GM13976 (cell line): ENCODE measurements at regions not wholly inside any gene's neighbourhood (a gene's known extent, or its start where the extent isn't known, plus 50 kb on each side); places are given as distances from the start of the nearest gene placed in this dataset.

Experiments used
- DNase-seq: peaks from one replicate; pipeline ENCODE4 v3.0.0; 2012; ENCODE audit warnings: low spot score
- in situ Hi-C: fragments of 300-500 bp; cut with MboI; formaldehyde crosslinking; loops from one replicate; pipeline ENCODE4 v1.12.0; 2022; ENCODE audit warnings: low sequenced_read_pairs, mixed read lengths, inconsistent platforms; ENCODE audit not compliant: unreplicated experiment
- TF ChIP-seq, protein P1 (sequence below): IDR thresholded peaks from 2 replicates; pipeline ENCODE4 v1.5.1; 2012; ENCODE audit warnings: borderline replicate concordance, mild to moderate bottlenecking; ENCODE audit not compliant: insufficient read depth; ENCODE audit errors: extremely low read depth, missing control alignments, control extremely low read depth

DNA sequence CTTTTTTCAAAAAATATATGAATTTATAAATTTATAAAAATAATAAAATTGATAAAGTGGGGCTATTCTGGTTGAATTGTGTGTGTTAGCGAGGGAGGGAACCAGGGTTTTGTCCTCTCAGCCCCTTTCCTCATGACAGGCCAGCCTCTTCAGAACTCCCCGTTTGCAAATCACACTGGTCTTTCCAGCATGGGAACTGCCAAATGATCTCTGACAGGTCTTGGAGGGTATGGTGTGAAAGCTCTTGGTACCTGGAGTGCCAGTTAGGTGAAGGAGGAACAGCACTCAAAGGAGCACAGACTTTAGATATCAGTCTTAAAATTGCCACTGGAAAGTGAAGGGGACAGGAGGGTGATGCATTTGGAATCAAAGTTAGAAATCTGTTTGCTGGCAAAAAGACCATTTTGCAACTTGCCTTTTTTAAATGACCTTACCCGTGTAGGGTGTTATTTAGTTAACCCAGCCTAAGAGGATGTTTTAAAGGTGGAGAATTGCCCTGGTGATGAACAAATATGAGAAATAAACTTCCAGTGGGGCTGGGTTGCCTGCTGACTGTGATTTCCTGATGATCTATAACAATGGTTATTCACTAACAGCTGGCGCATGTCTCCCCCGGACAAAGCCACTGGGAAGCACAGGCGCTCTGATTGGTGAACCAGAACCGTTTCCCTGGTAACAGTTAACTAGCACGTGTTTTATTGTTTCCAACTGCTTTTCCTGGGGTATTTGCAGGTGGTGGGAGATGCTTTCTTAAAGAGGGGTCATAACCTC lies 85.3 kb upstream of the EFEMP1 start:
- DNase-seq, result no peak
- TF ChIP-seq, protein P1, sequence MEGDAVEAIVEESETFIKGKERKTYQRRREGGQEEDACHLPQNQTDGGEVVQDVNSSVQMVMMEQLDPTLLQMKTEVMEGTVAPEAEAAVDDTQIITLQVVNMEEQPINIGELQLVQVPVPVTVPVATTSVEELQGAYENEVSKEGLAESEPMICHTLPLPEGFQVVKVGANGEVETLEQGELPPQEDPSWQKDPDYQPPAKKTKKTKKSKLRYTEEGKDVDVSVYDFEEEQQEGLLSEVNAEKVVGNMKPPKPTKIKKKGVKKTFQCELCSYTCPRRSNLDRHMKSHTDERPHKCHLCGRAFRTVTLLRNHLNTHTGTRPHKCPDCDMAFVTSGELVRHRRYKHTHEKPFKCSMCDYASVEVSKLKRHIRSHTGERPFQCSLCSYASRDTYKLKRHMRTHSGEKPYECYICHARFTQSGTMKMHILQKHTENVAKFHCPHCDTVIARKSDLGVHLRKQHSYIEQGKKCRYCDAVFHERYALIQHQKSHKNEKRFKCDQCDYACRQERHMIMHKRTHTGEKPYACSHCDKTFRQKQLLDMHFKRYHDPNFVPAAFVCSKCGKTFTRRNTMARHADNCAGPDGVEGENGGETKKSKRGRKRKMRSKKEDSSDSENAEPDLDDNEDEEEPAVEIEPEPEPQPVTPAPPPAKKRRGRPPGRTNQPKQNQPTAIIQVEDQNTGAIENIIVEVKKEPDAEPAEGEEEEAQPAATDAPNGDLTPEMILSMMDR, result no peak
- in situ Hi-C loops, result no loop called here

DNA sequence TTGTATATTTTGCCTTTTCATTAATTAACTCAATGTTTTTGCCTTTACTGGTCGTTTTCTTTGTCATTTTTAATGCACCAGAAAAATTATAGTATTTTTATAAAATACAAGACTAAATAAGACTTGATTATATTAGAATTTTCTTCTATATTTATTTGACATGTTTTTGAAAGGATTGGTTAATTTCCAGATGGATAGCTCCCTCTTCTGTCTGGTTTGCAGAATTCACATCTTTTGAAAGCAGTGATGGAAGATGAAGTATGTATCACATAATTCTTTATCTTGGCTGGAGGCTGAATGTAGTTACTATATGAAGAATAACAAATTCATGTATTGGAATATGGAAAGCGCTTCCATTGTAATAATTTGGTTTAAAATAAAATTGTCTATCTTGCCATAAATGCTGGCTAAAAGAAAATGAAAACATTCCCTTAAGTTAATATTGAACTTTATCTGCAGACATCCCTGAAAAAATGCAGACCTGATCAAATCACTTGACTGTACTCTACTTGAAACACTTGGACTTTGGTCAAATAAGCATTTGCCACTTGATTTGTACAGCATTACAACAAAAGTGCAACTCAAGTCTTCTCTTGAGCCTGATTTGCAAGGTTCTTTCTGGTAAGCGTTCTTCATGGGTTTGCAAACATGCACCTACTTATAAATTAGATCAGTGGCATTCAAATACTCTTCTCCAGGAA lies 86.3 kb upstream of the EFEMP1 start:
- no peak for DNase-seq
- TF ChIP-seq, protein P1, result peak; percentile 13
- in situ Hi-C loops, result no loop called here

DNA sequence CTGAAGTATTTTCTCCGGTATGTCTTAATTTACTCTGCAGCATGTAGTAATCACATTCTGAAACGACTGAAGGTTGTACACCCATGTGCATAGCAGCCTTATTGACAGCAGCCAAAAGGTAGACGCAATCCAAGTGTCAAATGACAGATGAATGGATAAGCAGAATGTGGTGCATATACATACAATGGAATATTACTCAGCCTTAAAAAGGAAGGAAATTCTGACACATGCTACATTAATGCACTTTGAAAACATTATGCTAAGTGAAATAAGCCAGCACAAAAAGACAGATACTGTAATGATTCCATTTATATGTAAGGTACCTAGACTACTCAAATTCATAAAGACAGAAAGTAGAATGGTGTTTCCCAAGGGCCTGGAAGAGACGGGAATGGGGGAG lies 88.0 kb upstream of the EFEMP1 start:
- in situ Hi-C loops, result no loop called here
- DNase-seq, result no peak
- TF ChIP-seq, protein P1, result no peak

DNA sequence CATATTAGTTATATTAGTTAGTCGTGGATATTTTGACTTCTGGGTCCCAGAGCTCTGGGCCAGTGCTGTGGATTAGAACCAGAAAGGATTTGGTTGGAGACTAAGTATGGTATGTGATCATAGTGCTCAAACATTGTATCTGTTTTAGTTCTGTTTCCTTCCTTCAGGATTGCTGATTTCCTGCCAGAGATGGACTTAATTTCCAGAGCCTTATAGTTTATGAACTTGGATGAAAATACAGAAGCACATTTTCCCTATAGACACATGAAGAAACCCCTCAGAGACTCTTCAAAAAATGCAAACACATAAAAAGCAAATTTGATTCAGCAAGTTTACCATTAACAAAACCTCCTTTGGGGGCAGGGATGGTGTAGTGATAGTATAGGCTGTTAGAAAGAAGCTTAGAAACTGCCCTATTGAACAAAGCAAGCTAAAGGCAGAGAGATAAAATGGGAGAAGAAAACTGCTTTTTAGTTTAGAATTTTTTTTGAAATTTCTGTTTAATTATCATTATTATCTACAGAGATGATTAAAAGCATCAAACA lies 88.7 kb upstream of the EFEMP1 start:
- no peak for DNase-seq
- in situ Hi-C loops, result no loop called here
- TF ChIP-seq, protein P1, result no peak

DNA sequence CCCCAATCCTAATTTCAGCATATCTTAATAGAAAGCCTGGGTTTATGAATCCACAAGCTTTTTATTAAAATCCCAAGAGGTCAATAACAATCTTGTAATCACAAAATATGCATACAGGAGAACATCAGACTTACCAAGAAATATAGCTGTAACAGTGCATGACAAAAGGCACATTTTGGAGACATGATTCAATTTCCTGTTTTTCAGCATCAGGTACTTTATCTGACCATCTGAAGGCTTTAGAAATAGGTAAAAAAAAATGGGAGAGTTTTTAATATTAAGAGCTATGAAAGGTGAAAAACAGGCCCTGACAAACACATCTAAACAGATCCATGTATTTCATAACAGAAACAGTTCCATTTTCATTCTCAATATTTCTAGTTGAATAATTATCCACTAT lies 89.9 kb upstream of the EFEMP1 start:
- TF ChIP-seq, protein P1, result no peak
- in situ Hi-C loops, result no loop called here
- no peak for DNase-seq

DNA sequence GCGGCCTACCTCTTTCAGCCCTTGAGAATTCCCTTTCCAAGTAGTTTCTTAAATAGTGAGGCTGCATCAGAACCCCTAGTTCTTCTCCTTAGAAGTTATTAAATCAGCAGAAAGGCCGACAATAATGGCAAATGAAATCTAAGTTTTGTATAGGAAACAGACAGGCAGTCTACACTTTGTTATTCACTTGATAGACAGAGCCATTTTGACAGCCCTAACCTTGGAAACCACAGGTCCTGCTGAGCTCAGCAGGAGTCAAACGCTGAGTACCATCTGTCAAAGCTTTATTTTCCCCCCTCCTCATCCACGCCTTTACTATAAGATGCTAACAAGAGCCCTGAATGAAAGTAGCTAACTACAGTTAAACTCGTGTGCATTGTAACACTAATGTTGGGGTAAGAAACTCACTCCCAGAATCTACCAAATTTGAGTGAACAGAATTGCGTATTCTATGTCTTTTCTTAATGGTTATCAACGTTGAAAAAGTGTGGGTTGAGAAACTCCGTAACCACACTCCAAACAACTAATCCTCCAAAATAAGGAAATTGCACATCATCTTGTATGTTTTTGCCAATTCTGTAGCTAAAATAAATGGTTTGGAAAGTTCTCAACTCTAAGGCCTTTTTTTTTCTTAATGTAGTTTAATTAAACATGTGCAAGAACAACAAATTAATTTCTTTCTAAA lies 90.6 kb upstream of the EFEMP1 start:
- DNase-seq, result no peak
- in situ Hi-C loops, result no loop called here
- TF ChIP-seq, protein P1, result no peak
